GM18867 (cell line): ENCODE measurements at regions not wholly inside any gene's neighbourhood (a gene's known extent, or its start where the extent isn't known, plus 50 kb on each side); places are given as distances from the start of the nearest gene placed in this dataset.
"Not testable (repeated sequence)": the region's sequence is repeated elsewhere in the genome, so short reads cannot be mapped to it uniquely, and the experiment has no call there.

Source experiments
- ATAC-seq: cut with Tn5 transposase; IDR thresholded peaks from one replicate; pipeline ENCODE4 v1.9.1; 2021; ENCODE audit warnings: mild to moderate bottlenecking, moderate library complexity; ENCODE audit not compliant: unreplicated experiment

- no peak for ATAC-seq
Observed at GRCh38 chr9:84054341-84055010, 73.9 kb downstream of the RMI1 start.

- ATAC-seq, result no peak
Observed at GRCh38 chr9:84057662-84058061, 77.1 kb downstream of the RMI1 start.

GRCh38 chr9:84059936-84060335 is 79.3 kb downstream of the RMI1 start:
- no peak for ATAC-seq

GRCh38 chr9:84061613-84062193 is 81.1 kb downstream of the RMI1 start:
- ATAC-seq, result no peak

- no peak for ATAC-seq
Observed at GRCh38 chr9:84062538-84062937, 81.9 kb downstream of the RMI1 start.

- ATAC-seq, result no peak
Observed at GRCh38 chr9:84067821-84068220, 87.2 kb downstream of the RMI1 start.

- ATAC-seq, result no peak
Observed at GRCh38 chr9:84068872-84069271, 88.3 kb downstream of the RMI1 start.

- ATAC-seq, result no peak
Observed at GRCh38 chr9:84070590-84070989, 90.0 kb downstream of the RMI1 start.

GRCh38 chr9:84072621-84073180 is 92.1 kb downstream of the RMI1 start:
- ATAC-seq, result no peak

DNA sequence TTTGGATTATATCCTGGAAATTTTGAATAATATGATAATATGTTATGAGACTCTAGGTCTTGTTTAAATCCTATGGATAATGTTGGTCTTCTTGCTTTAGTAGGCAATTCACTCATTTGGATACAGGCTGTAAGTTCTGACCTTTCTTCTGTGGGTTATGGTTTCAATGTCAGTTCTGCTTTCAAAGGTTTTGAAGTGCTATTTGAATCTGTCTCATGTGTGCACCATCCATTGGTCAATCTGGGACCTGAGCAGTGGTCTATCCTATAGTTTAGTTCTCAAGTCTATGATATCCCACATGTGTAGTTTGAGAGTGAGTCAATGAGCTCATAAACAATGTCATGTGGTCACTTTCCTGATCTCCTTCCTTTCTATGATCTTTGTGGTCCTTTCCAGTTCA is 94.4 kb downstream of the RMI1 start:
- ATAC-seq, result no peak

DNA sequence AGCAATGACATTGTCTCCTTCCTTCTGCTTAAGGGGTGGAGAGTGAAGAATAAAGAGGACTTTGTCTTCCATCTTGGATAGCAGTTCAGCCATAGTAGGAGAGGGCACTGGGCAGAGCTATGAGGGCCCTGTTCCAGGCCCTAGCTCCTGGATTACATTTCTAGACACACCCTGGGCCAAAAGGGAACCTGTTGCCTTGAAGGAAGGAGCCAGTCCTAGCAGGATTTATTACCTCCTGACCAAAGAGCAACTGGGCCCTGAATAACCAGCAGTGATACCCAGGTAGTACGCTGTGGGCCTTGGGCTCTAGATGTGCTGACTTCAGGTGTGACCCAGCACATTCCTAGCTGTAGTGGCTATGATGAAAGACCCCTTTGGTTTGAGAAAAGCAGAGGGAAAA is 95.8 kb downstream of the RMI1 start:
- ATAC-seq, result no peak

DNA sequence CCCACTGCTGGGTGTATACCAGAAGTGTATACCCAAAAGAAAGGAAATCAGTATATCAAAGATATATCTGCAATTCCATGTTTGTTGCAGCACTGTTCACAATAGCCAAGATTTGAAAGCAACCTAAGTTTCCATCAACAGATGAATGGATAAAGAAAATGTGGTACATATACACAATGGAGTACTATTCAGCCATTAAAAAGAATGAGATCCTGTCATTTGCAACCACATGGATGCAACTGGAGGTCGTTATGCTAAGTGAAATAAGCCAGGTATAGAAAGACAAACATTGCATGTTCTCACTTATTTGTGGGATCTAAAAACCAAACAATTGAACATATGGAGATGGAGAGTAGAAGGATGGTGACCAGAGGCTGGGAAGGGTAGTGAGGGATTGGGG is 97.2 kb downstream of the RMI1 start:
- not testable (repeated sequence) for ATAC-seq

DNA sequence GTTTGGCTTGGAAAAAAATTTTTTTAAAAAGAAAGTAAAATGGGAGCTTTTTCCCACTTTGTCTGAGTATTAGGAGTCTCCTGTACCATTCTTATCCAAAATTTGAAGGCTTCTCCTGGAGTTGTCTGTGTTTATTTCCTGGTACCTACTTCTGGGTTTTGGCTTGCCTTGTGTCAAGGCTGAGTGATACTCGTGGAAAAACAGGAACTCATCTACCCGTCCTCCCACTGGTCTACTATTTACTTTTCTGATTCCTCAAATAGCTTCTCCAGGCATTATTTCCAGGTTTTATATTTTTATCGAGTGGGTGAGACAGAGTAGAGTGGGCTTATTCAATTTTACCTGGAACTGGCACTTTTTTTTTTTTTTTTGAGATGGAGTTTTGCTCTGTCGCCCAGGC is 99.4 kb downstream of the RMI1 start:
- no peak for ATAC-seq

- ATAC-seq, result no peak
Observed at GRCh38 chr9:84101964-84102632, 121.5 kb downstream of the RMI1 start.

- ATAC-seq, result no peak
Observed at GRCh38 chr9:84103651-84104377, 123.2 kb downstream of the RMI1 start.

DNA sequence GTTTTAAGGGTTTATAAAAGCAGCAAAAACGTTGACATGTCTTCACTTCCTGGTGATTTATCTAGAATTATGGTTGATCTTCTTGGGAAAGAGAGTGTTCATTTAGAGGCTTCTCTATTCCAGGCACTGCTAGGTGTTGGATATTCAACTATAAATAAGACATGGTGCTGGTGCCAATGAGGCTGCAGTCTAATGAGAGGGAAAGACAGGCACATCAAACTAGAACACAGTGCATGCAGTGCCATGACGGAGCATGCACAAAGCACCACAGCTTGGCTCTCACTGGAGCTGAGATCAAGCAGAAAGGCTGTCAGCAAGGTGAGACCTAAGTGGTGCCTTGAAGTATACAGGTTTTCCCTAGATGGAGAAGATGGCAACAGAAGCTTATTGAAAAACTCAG is 126.5 kb downstream of the RMI1 start:
- no peak for ATAC-seq

DNA sequence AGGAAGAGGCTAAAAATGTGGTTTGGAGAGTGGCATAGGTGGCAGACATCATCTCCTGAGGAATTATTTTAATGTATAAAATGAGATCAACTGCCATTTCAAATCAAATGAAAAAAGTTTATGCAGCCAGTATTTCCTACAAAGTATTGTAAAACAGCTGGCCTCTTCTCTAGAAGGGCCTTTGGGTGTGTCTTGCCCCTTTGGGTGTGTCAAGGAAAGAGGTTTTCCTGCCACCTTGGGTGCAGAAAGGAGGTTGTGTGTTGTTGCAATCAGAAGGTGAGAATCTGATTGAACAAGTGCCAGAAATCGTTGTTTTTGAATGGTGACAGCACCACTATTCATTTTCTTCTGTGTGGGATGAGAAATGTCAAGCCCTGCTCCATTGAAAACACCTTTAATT is 127.4 kb downstream of the RMI1 start:
- no peak for ATAC-seq

GRCh38 chr9:84111726-84112125 is 131.1 kb downstream of the RMI1 start:
- no peak for ATAC-seq

DNA sequence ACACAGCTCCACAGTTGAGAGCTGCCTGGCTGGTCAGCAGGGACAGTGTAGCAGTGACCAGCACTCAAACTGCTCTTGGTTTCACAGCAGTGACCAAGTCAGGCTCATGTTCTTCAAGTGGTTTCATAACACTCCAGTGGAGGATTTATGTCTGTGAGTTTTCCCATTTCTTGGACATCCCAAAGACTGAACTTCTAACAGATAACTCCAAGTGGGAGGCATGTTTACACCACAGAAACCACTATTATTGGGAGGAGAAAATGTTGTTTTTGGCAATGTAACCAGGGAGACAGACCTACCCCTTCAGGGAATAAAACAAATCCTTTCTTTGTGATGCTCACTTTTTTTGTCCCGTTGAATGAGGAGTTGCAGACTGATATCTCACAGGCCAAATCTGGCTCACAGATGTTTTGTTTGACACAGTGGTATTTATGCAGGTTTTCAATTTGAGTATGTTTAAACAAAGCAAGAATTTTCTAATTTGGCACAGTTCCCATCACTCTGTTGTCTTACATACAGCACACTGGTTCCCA is 141.5 kb downstream of the RMI1 start:
- ATAC-seq, result no peak

- ATAC-seq, result no peak
Observed at GRCh38 chr9:84122572-84122971, 142.0 kb downstream of the RMI1 start.
